ENCODE measurements at regions not wholly inside any gene's neighbourhood (a gene's known extent, or its start where the extent isn't known, plus 50 kb on each side); places are given as distances from the start of the nearest gene placed in this dataset.
A peak's percentile ranks its signal among the peaks of the same experiment; 100 is the strongest.

- H3K27me3 ChIP-seq (ENCODE audit: control insufficient read depth in 3 of 3, insufficient read depth in 3 of 3, low read length in 2 of 3) = no peaks in the 10 kb centered on the region
- H3K4me1 ChIP-seq (ENCODE audit: control insufficient read depth in 5 of 5, insufficient read depth in 5 of 5, low read length in 5 of 5) = peaks cover 11 to 63% (median 31%) of the 10 kb centered on the region in 5 donors
- no peak overlapping the region for H3K27ac ChIP-seq (ENCODE audit: low read depth in 1 of 2, low read length in 1 of 2)
- ATAC-seq (ENCODE audit: insufficient read depth, low FRiP score) = no peak
- WGBS, 2 donors = 87 to 94% methylated on average over 10 of the region's 10 CpGs
- H3K9ac ChIP-seq (ENCODE audit: insufficient read depth in 1 of 2, low read length in 2 of 2) = peak overlapping the region in 1 of 2 donors; percentile 63
- H3K4me3 ChIP-seq = no peak overlapping the region
- H3K9me3 ChIP-seq (ENCODE audit: control insufficient read depth in 4 of 4, insufficient read depth in 3 of 4, low read length in 3 of 4) = no peaks in the 10 kb centered on the region
- no peak for DNase-seq
- peaks cover 0 to 4% (median 3%) of the 10 kb centered on the region in 4 donors for H3K36me3 ChIP-seq (ENCODE audit: control insufficient read depth in 4 of 4, insufficient read depth in 4 of 4, low read length in 4 of 4)
- no peak for TF ChIP-seq CTCF (IDR thresholded peaks at IDR 0.05; ENCODE audit: control extremely low read depth, extremely low read depth)
Observed at GRCh38 chr14:100393362-100393761, 70.2 kb downstream of the SLC25A47 start.

GRCh38 chr14:100393906-100394732 lies 71.0 kb downstream of the SLC25A47 start:
- Histone ChIP-seq H3K9ac (ENCODE audit: insufficient read depth in 1 of 2, low read length in 2 of 2) (no peak overlapping the region), H3K27ac (ENCODE audit: low read depth in 1 of 2, low read length in 1 of 2) (no peak overlapping the region), H3K4me1 (ENCODE audit: control insufficient read depth in 5 of 5, insufficient read depth in 5 of 5, low read length in 5 of 5) (peaks cover 11 to 56% (median 34%) of the 10 kb centered on the region in 5 donors), H3K4me3 (no peak overlapping the region), H3K9me3 (ENCODE audit: control insufficient read depth in 4 of 4, insufficient read depth in 3 of 4, low read length in 3 of 4) (no peaks in the 10 kb centered on the region), H3K36me3 (ENCODE audit: control insufficient read depth in 4 of 4, insufficient read depth in 4 of 4, low read length in 4 of 4) (peaks cover 0 to 4% (median 3%) of the 10 kb centered on the region in 4 donors), H3K27me3 (ENCODE audit: control insufficient read depth in 3 of 3, insufficient read depth in 3 of 3, low read length in 2 of 3) (no peaks in the 10 kb centered on the region)
- no peak for ATAC-seq (ENCODE audit: insufficient read depth, low FRiP score)
- WGBS, 2 donors = 94 to 96% methylated on average over 11 of the region's 11 CpGs
- TF ChIP-seq CTCF (IDR thresholded peaks at IDR 0.05; ENCODE audit: control extremely low read depth, extremely low read depth) = no peak
- no peak for DNase-seq

- Histone ChIP-seq H3K9ac (ENCODE audit: insufficient read depth in 1 of 2, low read length in 2 of 2) (no peak overlapping the region), H3K4me1 (ENCODE audit: control insufficient read depth in 5 of 5, insufficient read depth in 5 of 5, low read length in 5 of 5) (peaks cover 5 to 46% (median 29%) of the 10 kb centered on the region in 5 donors), H3K27me3 (ENCODE audit: control insufficient read depth in 3 of 3, insufficient read depth in 3 of 3, low read length in 2 of 3) (no peaks in the 10 kb centered on the region), H3K27ac (ENCODE audit: low read depth in 1 of 2, low read length in 1 of 2) (no peak overlapping the region), H3K4me3 (no peak overlapping the region), H3K36me3 (ENCODE audit: control insufficient read depth in 4 of 4, insufficient read depth in 4 of 4, low read length in 4 of 4) (peaks cover 0 to 4% (median 3%) of the 10 kb centered on the region in 4 donors), H3K9me3 (ENCODE audit: control insufficient read depth in 4 of 4, insufficient read depth in 3 of 4, low read length in 3 of 4) (no peaks in the 10 kb centered on the region)
- ATAC-seq (ENCODE audit: insufficient read depth, low FRiP score) = no peak
- no peak for DNase-seq
- no peak for TF ChIP-seq CTCF (IDR thresholded peaks at IDR 0.05; ENCODE audit: control extremely low read depth, extremely low read depth)
- 94 to 96% methylated on average over 14 of the region's 14 CpGs for WGBS, 2 donors
Observed at GRCh38 chr14:100394886-100395672, 71.9 kb downstream of the SLC25A47 start.

Measured in lung (tissue), 11 donors.